IMR-90 (cell line): ENCODE measurements at regions not wholly inside any gene's neighbourhood (a gene's known extent, or its start where the extent isn't known, plus 50 kb on each side); places are given as distances from the start of the nearest gene placed in this dataset.

ENCODE experiments used
- ATAC-seq: fragments of 200-7000 bp; cut with Tn5 transposase; 2 replicates; pipeline ENCODE4 v1.9.1; 2020; ENCODE audit warnings: low read depth, mild to moderate bottlenecking, moderate library complexity
- BruUV-seq: library from RNA; stranded (reverse); fragments of 400-500 nt; replicated peaks from 2 replicates; lab custom pipeline; 2021; lab: Mats Ljungman, UMichigan
- CTCF ChIA-PET: fragments of 300-600 bp; formaldehyde crosslinking; extraction: SDS; loops from one replicate; lab custom pipeline; 2021; ENCODE audit warnings: antibody characterized with exemption; lab: Yijun Ruan, JAX
- POLR2A ChIA-PET: fragments of 300-600 bp; sonication (Branson Sonifier 250); formaldehyde crosslinking; loops from one replicate; lab custom pipeline; 2022; ENCODE audit warnings: antibody characterized with exemption; ENCODE audit not compliant: unreplicated experiment; lab: Charles Lee
- DNase-seq: peaks from one replicate; pipeline ENCODE4 v3.0.0; 2013
- H2AFZ ChIP-seq: replicated peaks from 2 replicates; pipeline ENCODE3; 2013; ENCODE audit warnings: low read length, mild to moderate bottlenecking; ENCODE audit not compliant: poor library complexity
- H2AK5ac ChIP-seq: 2 replicates; pipeline ENCODE4 v1.6.1; 2013; ENCODE audit warnings: low read depth, low read length, inconsistent platforms
- H2AK9ac ChIP-seq: replicated peaks from 2 replicates; pipeline ENCODE3; 2013; ENCODE audit warnings: mild to moderate bottlenecking, low read depth, low read length, moderate library complexity; ENCODE audit not compliant: poor library complexity
- H2BK120ac ChIP-seq: 2 replicates; pipeline ENCODE4 v1.6.1; 2013; ENCODE audit warnings: low read depth, low read length, inconsistent platforms
- H2BK15ac ChIP-seq: 3 replicates; pipeline ENCODE4 v1.6.1; 2013; ENCODE audit warnings: low read depth, low read length, inconsistent platforms
- H2BK20ac ChIP-seq: 2 replicates; pipeline ENCODE4 v1.6.1; 2013; ENCODE audit warnings: low read depth, mild to moderate bottlenecking, inconsistent platforms, low read length, moderate library complexity
- H2BK5ac ChIP-seq: 2 replicates; pipeline ENCODE4 v1.6.1; 2013; ENCODE audit warnings: mild to moderate bottlenecking, low read depth, low read length, inconsistent platforms; ENCODE audit not compliant: poor library complexity, severe bottlenecking
- H3K14ac ChIP-seq: replicated peaks from 2 replicates; pipeline ENCODE4 v1.6.1; 2013; ENCODE audit warnings: low read depth, low read length, inconsistent platforms
- H3K18ac ChIP-seq: 2 replicates; pipeline ENCODE4 v1.6.1; 2013; ENCODE audit warnings: low read depth, low read length, control low read depth
- H3K23ac ChIP-seq: 2 replicates; pipeline ENCODE4 v1.6.1; 2013; ENCODE audit warnings: low read depth, low read length, inconsistent platforms
- H3K27ac ChIP-seq: 2 replicates; pipeline ENCODE4 v1.5.1; 2013; ENCODE audit warnings: mild to moderate bottlenecking, control low read depth, low read length; ENCODE audit not compliant: insufficient read depth
- H3K27me3 ChIP-seq: 2 replicates; pipeline ENCODE4 v1.6.1; 2013; ENCODE audit warnings: low read length; ENCODE audit not compliant: control insufficient read depth, insufficient read depth
- H3K36me3 ChIP-seq: 2 replicates; pipeline ENCODE4 v1.6.1; 2013; ENCODE audit warnings: low read length, mixed read lengths; ENCODE audit not compliant: control insufficient read depth, insufficient read depth
- H3K4ac ChIP-seq: 2 replicates; pipeline ENCODE4 v1.6.1; 2013; ENCODE audit warnings: low read depth, low read length, inconsistent platforms
- H3K4me1 ChIP-seq: 2 replicates; pipeline ENCODE4 v1.6.1; 2013; ENCODE audit warnings: low read length, mixed read lengths; ENCODE audit not compliant: control insufficient read depth, insufficient read depth
- H3K4me2 ChIP-seq: 2 replicates; pipeline ENCODE4 v1.6.1; 2013; ENCODE audit warnings: low read depth, mild to moderate bottlenecking, control low read depth, low read length, moderate library complexity
- H3K4me3 ChIP-seq: 2 replicates; pipeline ENCODE4 v1.5.1; 2013; ENCODE audit warnings: low read depth, mild to moderate bottlenecking, control low read depth, low read length, moderate library complexity; ENCODE audit not compliant: insufficient read depth
- H3K56ac ChIP-seq: 2 replicates; pipeline ENCODE4 v1.6.1; 2013; ENCODE audit warnings: low read length, inconsistent platforms; ENCODE audit not compliant: insufficient read depth; ENCODE audit errors: extremely low read depth
- H3K79me1 ChIP-seq, 2 experiments: 2 replicates each; pipeline ENCODE4 v1.6.1; 2013; ENCODE audit warnings: low read length in 2 of 2, inconsistent platforms in 1 of 2, low read depth in 1 of 2
- H3K9ac ChIP-seq: 2 replicates; pipeline ENCODE4 v1.6.1; 2013; ENCODE audit warnings: low read depth, low read length, control low read depth
- H3K9me1 ChIP-seq: 2 replicates; pipeline ENCODE4 v1.6.1; 2013; ENCODE audit warnings: low read length, inconsistent platforms; ENCODE audit not compliant: insufficient read depth
- H3K9me3 ChIP-seq: 2 replicates; pipeline ENCODE4 v1.6.1; 2013; ENCODE audit warnings: low read length; ENCODE audit not compliant: control insufficient read depth, insufficient read depth
- H4K20me1 ChIP-seq: 2 replicates; pipeline ENCODE4 v1.6.1; 2013; ENCODE audit warnings: low read length, inconsistent platforms; ENCODE audit not compliant: insufficient read depth
- H4K5ac ChIP-seq: 2 replicates; pipeline ENCODE4 v1.6.1; 2013; ENCODE audit warnings: mild to moderate bottlenecking, low read depth, low read length, control low read depth
- H4K8ac ChIP-seq, 2 experiments: 2 replicates each; pipeline ENCODE4 v1.6.1; 2013; ENCODE audit warnings: low read depth in 2 of 2, low read length in 2 of 2, control low read depth in 1 of 2, inconsistent platforms in 1 of 2
- H4K91ac ChIP-seq: 2 replicates; pipeline ENCODE4 v1.6.1; 2013; ENCODE audit warnings: low read depth, low read length, inconsistent platforms; ENCODE audit not compliant: insufficient read depth
- MAZ ChIP-seq: IDR thresholded peaks from 2 replicates; pipeline ENCODE4 v1.6.1; 2012; ENCODE audit warnings: low read depth, mild to moderate bottlenecking, low read length, improper control_type of control experiment, moderate library complexity, borderline replicate concordance
- NFE2L2 ChIP-seq: fragments of 150-350 bp; IDR thresholded peaks from 2 replicates; pipeline ENCODE4 v1.6.1; 2016; ENCODE audit warnings: low read depth, mild to moderate bottlenecking, low read length
- dilution Hi-C: fragments of 300-500 bp; cut with HindIII; formaldehyde crosslinking; loops from one replicate; pipeline ENCODE4 v1.14.3; 2018; ENCODE audit warnings: low sequenced_read_pairs; ENCODE audit not compliant: unreplicated experiment
- in situ Hi-C: fragments of 300-500 bp; cut with MboI; formaldehyde crosslinking; loops from 3 replicates; pipeline ENCODE4 v1.14.3; 2019; ENCODE audit warnings: low sequenced_read_pairs, inconsistent platforms, mixed read lengths
- intact Hi-C: fragments of 100-400 bp; cut with micrococcal nuclease; formaldehyde crosslinking; loops from 2 replicates; pipeline ENCODE4 v1.10.0; 2022

DNA sequence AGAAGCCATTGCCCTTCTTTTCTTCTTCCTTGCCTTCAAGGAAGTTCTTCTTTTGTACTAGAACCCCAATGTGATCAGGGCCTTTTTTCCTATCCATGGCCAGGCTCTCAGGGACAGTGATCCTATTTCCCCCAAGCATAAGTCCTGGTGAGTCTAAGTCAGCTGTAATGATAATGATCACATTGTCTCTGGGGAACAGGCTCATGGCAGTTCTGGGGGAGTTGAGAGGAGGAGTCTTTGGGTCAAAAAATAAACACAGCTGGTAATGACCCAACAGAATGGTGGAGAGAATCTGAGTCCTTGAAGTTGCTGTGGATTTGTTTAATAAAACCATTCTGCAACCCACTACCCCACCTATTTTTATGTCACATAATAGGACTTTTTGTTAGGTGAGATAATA lies 96.6 kb downstream of the SOCS6 start:
- Histone ChIP-seq H3K56ac (0 out of 2 replicates have a peak overlapping the region, but pooled peaks have one; percentile 46), H2AFZ (peak overlapping the region; percentile 35), H2BK20ac (peak overlapping the region; percentile 94), H2BK120ac (peak overlapping the region; percentile 95), H4K8ac (peak overlapping the region; percentile 67 to 73; a peak in 2 of 4 replicates), H3K36me3 (no peaks in the 10 kb centered on the region), H3K9me3 (no peaks in the 10 kb centered on the region), H3K18ac (peak overlapping the region; percentile 21; the same call in 1 of the 2 replicates), H3K27ac (peak overlapping the region; percentile 51), H3K4me3 (no peak overlapping the region), H3K27me3 (no peaks in the 10 kb centered on the region), H2BK15ac (peak overlapping the region; percentile 92; the same call in 2 of the 3 replicates), H3K23ac (peak overlapping the region; percentile 53), H3K14ac (peak overlapping the region; percentile 88), H2AK9ac (peak overlapping the region; percentile 89), H3K4me2 (no peak overlapping the region), H3K9ac (no peak overlapping the region), H2BK5ac (peak overlapping the region; percentile 30), H3K9me1 (peaks cover 6% of the 10 kb centered on the region; the same call in 1 of the 2 replicates), H3K4me1 (peaks cover 12% of the 10 kb centered on the region), H2AK5ac (peak overlapping the region; percentile 87), H4K20me1 (no peaks in the 10 kb centered on the region), H3K79me1 (no peaks in the 10 kb centered on the region; a peak in 1 of 4 replicates), H4K5ac (no peak overlapping the region; the same call in 1 of the 2 replicates), H4K91ac (peak overlapping the region; percentile 84), H3K4ac (peak overlapping the region; percentile 90)
- dilution Hi-C loops = no loop called here
- in situ Hi-C loops = no loop called here
- no TSS peak for BruUV-seq
- peak; percentile 28; the same call in 1 of the 2 replicates for ATAC-seq
- intact Hi-C loops = no loop called here
- ChIA-PET CTCF (no interaction called here), POLR2A (no interaction called here)
- TF ChIP-seq MAZ = no peak
- no peak for TF ChIP-seq NFE2L2
- peak; percentile 64 for DNase-seq
